GM12873 (cell line): ENCODE measurements at regions not wholly inside any gene's neighbourhood (a gene's known extent, or its start where the extent isn't known, plus 50 kb on each side); places are given as distances from the start of the nearest gene placed in this dataset.

Source experiments
- CTCF ChIP-seq: IDR thresholded peaks from 2 replicates; pipeline ENCODE4 v1.5.1; 2012; ENCODE audit warnings: low read depth, mild to moderate bottlenecking, moderate library complexity, low read length, control low read depth; ENCODE audit not compliant: insufficient read depth; ENCODE audit errors: missing control alignments

GRCh38 chr1:191134796-191135195, 657.1 kb upstream of the BRINP3 start:
- TF ChIP-seq CTCF = no peak

- TF ChIP-seq CTCF = no peak
Measured at GRCh38 chr1:191140038-191140437, 662.4 kb upstream of the BRINP3 start.

- no peak for TF ChIP-seq CTCF
Measured at GRCh38 chr1:191142748-191143147, 665.1 kb upstream of the BRINP3 start.

- TF ChIP-seq CTCF = no peak
Measured at GRCh38 chr1:191145834-191146233, 668.2 kb upstream of the BRINP3 start.

- no peak for TF ChIP-seq CTCF
Measured at GRCh38 chr1:191151321-191151807, 673.7 kb upstream of the BRINP3 start.

GRCh38 chr1:191152776-191153175, 675.1 kb upstream of the BRINP3 start:
- no peak for TF ChIP-seq CTCF

- no peak for TF ChIP-seq CTCF
Measured at GRCh38 chr1:191155178-191155577, 677.5 kb upstream of the BRINP3 start.
